HL-60 (cell line): ENCODE measurements at regions not wholly inside any gene's neighbourhood (a gene's known extent, or its start where the extent isn't known, plus 50 kb on each side); places are given as distances from the start of the nearest gene placed in this dataset.

Experiments
- CTCF ChIP-seq: IDR thresholded peaks from one replicate; pipeline ENCODE4 v1.5.1; 2011; ENCODE audit warnings: low read length, control low read depth, inconsistent platforms; ENCODE audit not compliant: insufficient read depth
- REST ChIP-seq: IDR thresholded peaks from 2 replicates; pipeline ENCODE4 v1.6.1; 2012; ENCODE audit warnings: low read depth; ENCODE audit not compliant: insufficient replicate concordance
- SPI1 ChIP-seq: IDR thresholded peaks from 2 replicates; pipeline ENCODE4 v1.6.1; 2012; ENCODE audit warnings: low read depth, mild to moderate bottlenecking, borderline replicate concordance

GRCh38 chr5:123976379-123977033 lies 464.5 kb downstream of the CSNK1G3 start:
- TF ChIP-seq CTCF, result no peak
- TF ChIP-seq REST, result no peak
- TF ChIP-seq SPI1, result no peak
